Karpas-422 (cell line): ENCODE measurements at regions not wholly inside any gene's neighbourhood (a gene's known extent, or its start where the extent isn't known, plus 50 kb on each side); places are given as distances from the start of the nearest gene placed in this dataset.

ENCODE experiments used
- DNase-seq: peaks from one replicate; pipeline ENCODE4 v3.0.0-alpha.2; 2015
- H2AFZ ChIP-seq: fragments of 200-600 bp; sonication (generic); 2 replicates; pipeline ENCODE4 v1.6.1; 2014; ENCODE audit warnings: antibody characterized with exemption, low read length, mixed read lengths
- H3K27ac ChIP-seq: fragments of 200-600 bp; sonication (generic); 2 replicates; pipeline ENCODE4 v1.5.1; 2014; ENCODE audit warnings: mild to moderate bottlenecking, low read length, moderate library complexity
- H3K27me3 ChIP-seq: fragments of 200-600 bp; sonication (generic); 2 replicates; pipeline ENCODE4 v1.6.1; 2014; ENCODE audit warnings: low read length, mixed read lengths
- H3K36me3 ChIP-seq: fragments of 200-600 bp; sonication (generic); 2 replicates; pipeline ENCODE4 v1.6.1; 2014; ENCODE audit warnings: low read length, mixed read lengths; ENCODE audit not compliant: insufficient read depth
- H3K4me1 ChIP-seq: fragments of 200-600 bp; sonication (generic); 2 replicates; pipeline ENCODE4 v1.6.1; 2014; ENCODE audit warnings: mild to moderate bottlenecking, low read length, mixed read lengths
- H3K4me2 ChIP-seq: fragments of 200-600 bp; sonication (generic); 2 replicates; pipeline ENCODE4 v1.6.1; 2014; ENCODE audit warnings: low read length, low read depth, mild to moderate bottlenecking; ENCODE audit not compliant: poor library complexity, severe bottlenecking
- H3K4me3 ChIP-seq: fragments of 200-600 bp; sonication (generic); 2 replicates; pipeline ENCODE4 v1.5.1; 2014; ENCODE audit warnings: mild to moderate bottlenecking, antibody characterized with exemption, low read length, mixed read lengths
- H3K79me2 ChIP-seq: fragments of 200-600 bp; sonication (generic); 2 replicates; pipeline ENCODE4 v1.6.1; 2014; ENCODE audit warnings: mild to moderate bottlenecking, low read length, mixed read lengths
- H3K9ac ChIP-seq: fragments of 200-600 bp; sonication (generic); 2 replicates; pipeline ENCODE4 v1.6.0; 2014; ENCODE audit warnings: low read length
- H3K9me2 ChIP-seq: fragments of 200-600 bp; sonication (generic), shearing (Covaris generic); replicated peaks from 2 replicates; pipeline ENCODE4 v1.6.0; 2014; ENCODE audit warnings: mild to moderate bottlenecking, low read length, moderate library complexity; ENCODE audit not compliant: insufficient read depth
- H3K9me3 ChIP-seq: fragments of 300-700, 200-600 bp; sonication (generic); 2 replicates; pipeline ENCODE4 v1.6.1; 2014; ENCODE audit warnings: low read length, mixed read lengths
- H4K20me1 ChIP-seq: fragments of 200-600 bp; sonication (generic); 2 replicates; pipeline ENCODE4 v1.6.1; 2014; ENCODE audit warnings: mild to moderate bottlenecking, antibody characterized with exemption, low read length, low read depth; ENCODE audit not compliant: insufficient read depth

DNA sequence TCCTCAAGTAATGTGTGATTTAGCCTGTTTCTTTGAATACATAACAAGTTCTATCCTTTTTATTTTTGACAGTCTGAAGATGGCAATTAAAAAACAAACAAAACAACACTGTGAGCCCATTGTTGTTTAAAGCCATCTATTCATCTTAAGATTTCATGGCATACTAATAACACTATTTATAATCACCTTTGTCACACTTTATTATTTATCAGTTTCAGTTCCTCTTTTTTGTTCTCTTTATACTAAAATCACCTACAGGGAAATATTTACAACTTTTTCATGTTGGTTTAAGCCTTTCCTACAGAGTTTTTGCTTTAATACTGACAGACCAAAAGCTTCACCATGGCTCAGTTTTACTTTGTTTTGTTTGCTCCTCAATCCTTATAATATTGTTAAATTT is 247.4 kb upstream of the CTSO start:
- no peak overlapping the region for H2AFZ ChIP-seq
- no peak overlapping the region for H3K9ac ChIP-seq
- H3K27ac ChIP-seq = no peak overlapping the region
- H3K9me3 ChIP-seq = no peaks in the 10 kb centered on the region
- H3K36me3 ChIP-seq = no peaks in the 10 kb centered on the region
- no peak overlapping the region for H3K4me3 ChIP-seq
- peak; percentile 46 for DNase-seq
- H3K79me2 ChIP-seq = no peaks in the 10 kb centered on the region
- no peaks in the 10 kb centered on the region for H4K20me1 ChIP-seq
- no peaks in the 10 kb centered on the region for H3K27me3 ChIP-seq
- H3K9me2 ChIP-seq = no peaks in the 10 kb centered on the region
- H3K4me1 ChIP-seq = peaks cover 7% of the 10 kb centered on the region
- H3K4me2 ChIP-seq = no peak overlapping the region

DNA sequence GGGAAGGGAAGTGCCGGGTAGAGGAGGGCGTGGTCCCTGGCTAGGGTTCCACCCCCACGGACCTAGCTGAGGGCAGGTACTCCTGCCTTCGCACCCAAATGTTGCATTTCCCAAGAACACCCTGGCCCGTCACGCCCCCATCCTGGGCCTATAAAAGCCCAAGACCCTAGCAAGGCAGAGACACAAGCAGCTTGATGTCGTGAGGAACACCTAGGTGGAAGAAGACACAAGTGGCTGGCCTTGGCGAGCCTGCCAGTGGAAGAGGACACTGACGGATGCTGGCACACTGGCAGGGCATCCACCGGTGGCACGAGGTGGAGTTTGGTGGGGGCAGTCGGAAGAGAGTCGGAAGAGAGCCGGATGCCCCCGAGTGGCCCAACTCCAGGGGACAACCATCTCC is 244.8 kb upstream of the CTSO start:
- H3K9me2 ChIP-seq = no peaks in the 10 kb centered on the region
- no peak for DNase-seq
- no peaks in the 10 kb centered on the region for H3K27me3 ChIP-seq
- H3K79me2 ChIP-seq = no peaks in the 10 kb centered on the region
- no peak overlapping the region for H3K4me2 ChIP-seq
- no peaks in the 10 kb centered on the region for H3K9me3 ChIP-seq
- no peak overlapping the region for H3K27ac ChIP-seq
- no peaks in the 10 kb centered on the region for H3K36me3 ChIP-seq
- no peak overlapping the region for H2AFZ ChIP-seq
- no peak overlapping the region for H3K9ac ChIP-seq
- H3K4me3 ChIP-seq = no peak overlapping the region
- H4K20me1 ChIP-seq = no peaks in the 10 kb centered on the region
- H3K4me1 ChIP-seq = peaks cover 7% of the 10 kb centered on the region

DNA sequence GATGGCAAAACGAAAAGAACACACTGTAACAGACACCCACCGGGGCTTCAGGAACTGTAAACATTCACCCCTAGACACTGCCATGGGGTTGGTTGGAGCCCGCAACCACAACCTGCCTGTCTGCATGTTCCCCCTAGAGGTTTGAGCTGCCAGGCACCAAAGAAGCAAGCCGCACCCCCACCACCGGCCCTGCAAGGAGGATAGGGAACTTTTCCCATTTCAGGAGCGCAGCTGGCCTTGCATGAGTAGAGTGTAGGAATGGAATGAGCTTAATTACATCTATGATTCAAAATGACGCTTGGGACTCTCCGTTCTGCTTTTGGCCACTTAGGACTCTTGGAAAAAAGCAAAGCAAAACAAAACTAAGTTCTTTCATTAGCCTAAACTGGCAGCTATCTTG is 243.6 kb upstream of the CTSO start:
- Histone ChIP-seq H3K9me2 (no peaks in the 10 kb centered on the region), H3K4me2 (no peak overlapping the region), H3K4me1 (peaks cover 7% of the 10 kb centered on the region), H3K79me2 (no peaks in the 10 kb centered on the region), H4K20me1 (no peaks in the 10 kb centered on the region), H3K27me3 (no peaks in the 10 kb centered on the region), H3K9me3 (no peaks in the 10 kb centered on the region), H3K27ac (no peak overlapping the region), H3K9ac (no peak overlapping the region), H3K36me3 (no peaks in the 10 kb centered on the region), H2AFZ (no peak overlapping the region), H3K4me3 (no peak overlapping the region)
- no peak for DNase-seq

DNA sequence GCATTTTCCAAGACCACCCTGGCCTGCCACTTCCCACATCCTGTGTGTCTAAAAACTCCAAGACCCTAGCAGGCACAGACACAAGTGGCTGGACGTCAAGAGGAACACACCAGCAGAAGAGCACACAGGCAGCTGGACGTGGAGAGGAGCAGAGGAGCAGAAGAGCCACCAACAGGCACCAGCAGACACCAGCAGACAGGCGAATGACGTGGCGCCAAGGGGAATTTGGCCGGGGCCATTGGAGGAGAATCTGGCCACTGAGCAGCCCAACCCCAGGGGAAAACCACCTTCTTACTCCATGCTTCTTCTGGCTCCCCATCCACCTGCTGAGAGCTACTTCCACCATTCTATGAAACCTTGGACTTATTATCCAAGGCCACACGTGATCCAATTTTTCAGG is 243.1 kb upstream of the CTSO start:
- peaks cover 7% of the 10 kb centered on the region for H3K4me1 ChIP-seq
- DNase-seq = no peak
- H2AFZ ChIP-seq = no peak overlapping the region
- no peak overlapping the region for H3K9ac ChIP-seq
- no peaks in the 10 kb centered on the region for H3K36me3 ChIP-seq
- H3K27ac ChIP-seq = no peak overlapping the region
- H4K20me1 ChIP-seq = no peaks in the 10 kb centered on the region
- no peak overlapping the region for H3K4me2 ChIP-seq
- H3K9me3 ChIP-seq = no peaks in the 10 kb centered on the region
- H3K27me3 ChIP-seq = no peaks in the 10 kb centered on the region
- H3K4me3 ChIP-seq = no peak overlapping the region
- H3K9me2 ChIP-seq = no peaks in the 10 kb centered on the region
- no peaks in the 10 kb centered on the region for H3K79me2 ChIP-seq

DNA sequence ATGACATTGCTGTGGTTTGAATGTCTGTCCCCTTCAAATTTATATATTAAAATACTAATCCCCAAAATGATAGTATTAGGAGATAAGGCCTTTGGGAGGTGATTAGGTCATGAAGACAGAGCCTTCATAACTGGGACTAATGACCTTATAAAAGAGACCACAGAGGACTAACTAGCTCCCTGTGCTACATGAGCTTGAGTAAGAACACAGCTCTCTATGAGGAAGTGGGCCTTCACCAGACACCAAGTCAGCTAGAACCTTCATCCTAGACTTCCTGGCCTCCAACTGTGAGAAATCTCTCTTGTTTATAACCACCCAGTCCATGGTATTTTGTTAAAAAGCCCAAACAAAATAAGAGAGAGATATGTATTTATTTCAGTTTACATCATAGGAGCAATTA is 242.2 kb upstream of the CTSO start:
- Histone ChIP-seq H3K4me3 (no peak overlapping the region), H4K20me1 (no peaks in the 10 kb centered on the region), H3K9ac (no peak overlapping the region), H3K27me3 (no peaks in the 10 kb centered on the region), H3K79me2 (no peaks in the 10 kb centered on the region), H3K4me2 (no peak overlapping the region), H3K4me1 (peaks cover 2% of the 10 kb centered on the region), H3K36me3 (no peaks in the 10 kb centered on the region), H3K27ac (no peak overlapping the region), H2AFZ (no peak overlapping the region), H3K9me3 (no peaks in the 10 kb centered on the region), H3K9me2 (no peaks in the 10 kb centered on the region)
- DNase-seq = no peak

DNA sequence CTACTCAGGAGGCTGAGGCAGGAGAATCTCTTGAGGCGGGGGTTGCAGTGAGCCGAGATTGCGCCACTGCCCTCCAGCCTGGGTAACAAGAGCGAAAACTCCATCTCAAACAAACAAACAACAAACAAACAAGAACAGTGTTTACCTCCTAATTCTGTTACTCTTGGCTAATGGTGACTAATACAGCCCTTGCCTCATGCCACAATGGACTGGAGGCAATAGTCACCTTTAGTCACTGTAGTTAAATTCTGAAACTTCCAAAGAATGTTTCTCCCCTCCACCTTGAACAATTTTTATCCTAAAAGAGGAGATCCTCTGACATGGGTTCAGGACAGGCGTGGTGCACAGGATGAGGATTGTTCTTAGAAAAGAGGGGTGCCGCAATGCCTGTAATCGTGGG is 241.2 kb upstream of the CTSO start:
- Histone ChIP-seq H3K4me3 (no peak overlapping the region), H3K9me3 (no peaks in the 10 kb centered on the region), H3K4me2 (no peak overlapping the region), H3K9ac (no peak overlapping the region), H3K27me3 (no peaks in the 10 kb centered on the region), H3K9me2 (no peaks in the 10 kb centered on the region), H4K20me1 (no peaks in the 10 kb centered on the region), H3K4me1 (no peaks in the 10 kb centered on the region), H3K36me3 (no peaks in the 10 kb centered on the region), H3K79me2 (no peaks in the 10 kb centered on the region), H3K27ac (no peak overlapping the region), H2AFZ (no peak overlapping the region)
- DNase-seq = no peak

DNA sequence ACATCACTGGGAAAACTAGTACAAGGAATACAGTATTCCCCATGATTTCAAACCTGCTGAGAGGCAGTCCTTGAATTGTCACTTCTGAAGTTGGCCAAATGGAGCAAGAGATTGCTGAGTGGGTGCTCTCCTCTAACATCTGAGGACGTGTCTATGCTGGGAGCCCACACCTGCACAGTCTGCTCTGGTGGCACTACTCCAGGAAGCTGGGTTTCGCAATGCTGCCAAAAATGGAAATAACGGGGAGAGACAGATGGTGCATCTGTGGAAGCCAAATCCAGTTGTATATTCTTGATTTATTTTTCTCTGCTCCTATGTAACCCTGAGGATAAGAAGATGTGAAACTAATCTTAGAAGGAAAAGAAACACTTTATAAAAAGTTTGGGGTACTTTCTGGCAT is 240.1 kb upstream of the CTSO start:
- H3K9ac ChIP-seq = no peak overlapping the region
- DNase-seq = no peak
- no peak overlapping the region for H3K4me2 ChIP-seq
- H4K20me1 ChIP-seq = no peaks in the 10 kb centered on the region
- no peaks in the 10 kb centered on the region for H3K9me2 ChIP-seq
- H3K36me3 ChIP-seq = no peaks in the 10 kb centered on the region
- H3K27me3 ChIP-seq = no peaks in the 10 kb centered on the region
- H3K4me3 ChIP-seq = no peak overlapping the region
- no peaks in the 10 kb centered on the region for H3K9me3 ChIP-seq
- H3K79me2 ChIP-seq = no peaks in the 10 kb centered on the region
- no peaks in the 10 kb centered on the region for H3K4me1 ChIP-seq
- no peak overlapping the region for H2AFZ ChIP-seq
- H3K27ac ChIP-seq = no peak overlapping the region

DNA sequence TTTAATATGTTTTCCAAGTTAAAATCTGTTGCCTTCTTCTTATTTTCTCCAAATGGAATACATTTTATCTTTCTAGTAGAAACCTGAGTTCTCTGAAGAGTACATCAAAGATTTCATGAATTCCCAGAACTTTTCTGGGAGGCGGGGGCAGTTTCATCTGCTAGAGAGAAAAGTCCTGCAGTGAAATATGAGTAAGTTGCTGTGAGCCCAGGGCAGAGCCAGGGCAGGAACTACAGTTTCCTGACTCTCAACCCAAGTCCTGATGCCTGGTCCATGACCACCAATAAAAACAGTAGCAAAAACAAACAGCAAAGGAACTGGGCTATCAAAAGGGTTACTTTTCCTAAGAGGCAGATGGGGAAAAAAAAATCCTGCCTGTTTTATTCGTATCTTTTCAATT is 239.4 kb upstream of the CTSO start:
- Histone ChIP-seq H3K4me1 (no peaks in the 10 kb centered on the region), H4K20me1 (no peaks in the 10 kb centered on the region), H3K9me2 (no peaks in the 10 kb centered on the region), H3K9ac (no peak overlapping the region), H3K27me3 (no peaks in the 10 kb centered on the region), H3K4me3 (no peak overlapping the region), H3K4me2 (no peak overlapping the region), H3K36me3 (no peaks in the 10 kb centered on the region), H2AFZ (no peak overlapping the region), H3K27ac (no peak overlapping the region), H3K79me2 (no peaks in the 10 kb centered on the region), H3K9me3 (no peaks in the 10 kb centered on the region)
- no peak for DNase-seq

DNA sequence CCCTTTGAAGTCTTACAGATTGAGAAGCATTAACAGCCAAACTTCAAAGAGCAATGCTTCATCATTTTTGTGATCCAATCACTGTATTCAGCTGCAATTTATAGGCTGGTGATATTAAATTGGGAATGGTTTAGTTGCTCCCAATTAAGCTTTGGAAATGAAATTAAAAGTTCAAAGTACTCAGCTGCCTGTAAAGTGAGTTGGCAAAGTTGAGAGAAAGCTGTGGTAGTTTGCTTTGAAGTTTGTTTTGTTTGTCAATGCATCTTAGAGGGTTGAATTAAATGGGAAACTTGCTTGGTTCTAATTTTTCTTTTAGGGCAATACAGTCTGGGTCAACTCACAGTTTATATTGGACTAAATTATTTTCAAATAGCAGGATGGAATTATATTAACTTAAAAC is 238.4 kb upstream of the CTSO start:
- H3K4me3 ChIP-seq = no peak overlapping the region
- DNase-seq = no peak

More for the DNA sequence above, 238.4 kb upstream of the CTSO start:
- Histone ChIP-seq H3K27ac (no peak overlapping the region), H3K9me2 (no peaks in the 10 kb centered on the region), H3K9ac (no peak overlapping the region), H3K36me3 (no peaks in the 10 kb centered on the region), H3K9me3 (no peaks in the 10 kb centered on the region), H2AFZ (no peak overlapping the region), H3K27me3 (no peaks in the 10 kb centered on the region), H3K79me2 (no peaks in the 10 kb centered on the region), H3K4me2 (no peak overlapping the region), H3K4me1 (no peaks in the 10 kb centered on the region), H4K20me1 (no peaks in the 10 kb centered on the region)
